ENCODE measurements at regions not wholly inside any gene's neighbourhood (a gene's known extent, or its start where the extent isn't known, plus 50 kb on each side); places are given as distances from the start of the nearest gene placed in this dataset.

DNA sequence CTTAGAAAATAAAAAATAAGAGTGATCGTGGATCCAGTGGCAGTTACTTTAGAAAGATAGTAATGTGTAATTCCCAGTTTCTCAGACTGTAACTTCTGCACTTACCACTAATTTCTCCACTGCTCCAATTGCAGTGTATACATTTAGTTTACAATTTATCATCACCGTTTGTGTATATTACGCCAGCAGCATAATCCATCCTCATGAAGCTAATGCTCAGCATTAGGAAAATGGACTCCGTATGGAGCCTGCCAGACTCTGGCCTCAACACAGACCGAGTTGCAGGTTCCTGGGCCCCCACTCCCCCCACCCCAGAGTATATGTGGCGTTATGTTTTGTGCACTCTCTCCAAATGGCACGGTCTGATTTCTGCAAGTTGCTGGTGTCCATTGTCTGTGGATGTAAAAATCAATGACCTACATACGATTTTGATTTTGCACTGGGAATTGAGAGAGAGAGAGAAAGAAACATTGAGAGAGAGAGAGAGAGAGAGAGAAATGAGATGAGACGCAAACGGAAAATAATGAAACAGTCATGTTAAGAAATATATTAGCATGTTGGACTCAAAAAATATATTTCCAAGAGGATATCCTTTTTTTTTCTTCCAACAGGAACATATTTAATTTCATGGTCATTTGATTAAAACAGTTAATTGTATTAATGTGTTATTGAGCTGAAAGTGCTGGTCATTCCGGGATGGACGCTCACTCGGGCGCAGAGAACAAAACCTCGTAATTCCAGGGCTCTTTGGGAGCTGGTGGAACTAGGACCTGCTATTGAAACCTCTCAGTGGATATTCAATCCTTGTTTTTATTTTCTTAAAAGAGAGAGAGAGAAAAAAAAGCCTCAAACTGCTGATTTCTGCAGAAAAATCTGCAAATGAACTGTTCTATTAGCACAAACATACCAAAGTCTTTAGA, 278.8 kb downstream of the TSHZ3 start:
- TF ChIP-seq, protein P1, sequence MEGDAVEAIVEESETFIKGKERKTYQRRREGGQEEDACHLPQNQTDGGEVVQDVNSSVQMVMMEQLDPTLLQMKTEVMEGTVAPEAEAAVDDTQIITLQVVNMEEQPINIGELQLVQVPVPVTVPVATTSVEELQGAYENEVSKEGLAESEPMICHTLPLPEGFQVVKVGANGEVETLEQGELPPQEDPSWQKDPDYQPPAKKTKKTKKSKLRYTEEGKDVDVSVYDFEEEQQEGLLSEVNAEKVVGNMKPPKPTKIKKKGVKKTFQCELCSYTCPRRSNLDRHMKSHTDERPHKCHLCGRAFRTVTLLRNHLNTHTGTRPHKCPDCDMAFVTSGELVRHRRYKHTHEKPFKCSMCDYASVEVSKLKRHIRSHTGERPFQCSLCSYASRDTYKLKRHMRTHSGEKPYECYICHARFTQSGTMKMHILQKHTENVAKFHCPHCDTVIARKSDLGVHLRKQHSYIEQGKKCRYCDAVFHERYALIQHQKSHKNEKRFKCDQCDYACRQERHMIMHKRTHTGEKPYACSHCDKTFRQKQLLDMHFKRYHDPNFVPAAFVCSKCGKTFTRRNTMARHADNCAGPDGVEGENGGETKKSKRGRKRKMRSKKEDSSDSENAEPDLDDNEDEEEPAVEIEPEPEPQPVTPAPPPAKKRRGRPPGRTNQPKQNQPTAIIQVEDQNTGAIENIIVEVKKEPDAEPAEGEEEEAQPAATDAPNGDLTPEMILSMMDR (IDR thresholded peaks at IDR 0.05), result no peak
- TF ChIP-seq POLR2AphosphoS5 (IDR thresholded peaks at IDR 0.05; ENCODE audit: low read depth, low read length) (no peak), TCF7L2 (IDR thresholded peaks at IDR 0.05; ENCODE audit: low read depth, low read length) (no peak), SIN3A (IDR thresholded peaks at IDR 0.05; ENCODE audit: borderline replicate concordance, insufficient read depth, low read depth, low read length) (no peak)
- TF ChIP-seq, protein P2, sequence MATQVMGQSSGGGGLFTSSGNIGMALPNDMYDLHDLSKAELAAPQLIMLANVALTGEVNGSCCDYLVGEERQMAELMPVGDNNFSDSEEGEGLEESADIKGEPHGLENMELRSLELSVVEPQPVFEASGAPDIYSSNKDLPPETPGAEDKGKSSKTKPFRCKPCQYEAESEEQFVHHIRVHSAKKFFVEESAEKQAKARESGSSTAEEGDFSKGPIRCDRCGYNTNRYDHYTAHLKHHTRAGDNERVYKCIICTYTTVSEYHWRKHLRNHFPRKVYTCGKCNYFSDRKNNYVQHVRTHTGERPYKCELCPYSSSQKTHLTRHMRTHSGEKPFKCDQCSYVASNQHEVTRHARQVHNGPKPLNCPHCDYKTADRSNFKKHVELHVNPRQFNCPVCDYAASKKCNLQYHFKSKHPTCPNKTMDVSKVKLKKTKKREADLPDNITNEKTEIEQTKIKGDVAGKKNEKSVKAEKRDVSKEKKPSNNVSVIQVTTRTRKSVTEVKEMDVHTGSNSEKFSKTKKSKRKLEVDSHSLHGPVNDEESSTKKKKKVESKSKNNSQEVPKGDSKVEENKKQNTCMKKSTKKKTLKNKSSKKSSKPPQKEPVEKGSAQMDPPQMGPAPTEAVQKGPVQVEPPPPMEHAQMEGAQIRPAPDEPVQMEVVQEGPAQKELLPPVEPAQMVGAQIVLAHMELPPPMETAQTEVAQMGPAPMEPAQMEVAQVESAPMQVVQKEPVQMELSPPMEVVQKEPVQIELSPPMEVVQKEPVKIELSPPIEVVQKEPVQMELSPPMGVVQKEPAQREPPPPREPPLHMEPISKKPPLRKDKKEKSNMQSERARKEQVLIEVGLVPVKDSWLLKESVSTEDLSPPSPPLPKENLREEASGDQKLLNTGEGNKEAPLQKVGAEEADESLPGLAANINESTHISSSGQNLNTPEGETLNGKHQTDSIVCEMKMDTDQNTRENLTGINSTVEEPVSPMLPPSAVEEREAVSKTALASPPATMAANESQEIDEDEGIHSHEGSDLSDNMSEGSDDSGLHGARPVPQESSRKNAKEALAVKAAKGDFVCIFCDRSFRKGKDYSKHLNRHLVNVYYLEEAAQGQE (IDR thresholded peaks at IDR 0.05; ENCODE audit: insufficient read depth in 1 of 2, low read depth in 2 of 2, low read length in 1 of 2), result no peak

Data from Panc1 (cell line).